Liver (tissue), 3 donors: ENCODE measurements at regions not wholly inside any gene's neighbourhood (a gene's known extent, or its start where the extent isn't known, plus 50 kb on each side); places are given as distances from the start of the nearest gene placed in this dataset.

Source experiments
- ATF3 ChIP-seq: IDR thresholded peaks from 2 replicates; pipeline ENCODE4 v1.6.1; 2016; ENCODE audit warnings: antibody characterized with exemption
- CTCF ChIP-seq: fragments of 150-350 bp; IDR thresholded peaks from 2 replicates; pipeline ENCODE4 v1.5.1; 2017; ENCODE audit warnings: improper control_type of control experiment, low read depth, low read length; ENCODE audit not compliant: missing input control
- EGR1 ChIP-seq, 2 donors: IDR thresholded peaks; 2 replicates each; pipeline ENCODE4 v1.6.1; 2016 to 2018; ENCODE audit warnings: antibody characterized with exemption in 2 of 2, low read depth in 2 of 2
- GABPA ChIP-seq, 2 donors: IDR thresholded peaks in 1 of 2; conservative IDR thresholded peaks in 1 of 2; 2 replicates each; pipeline ENCODE4 v1.6.1; 2016; ENCODE audit warnings: antibody characterized with exemption in 2 of 2, mild to moderate bottlenecking in 1 of 2, moderate library complexity in 1 of 2
- HNF4A ChIP-seq, 2 donors: conservative IDR thresholded peaks; 2 replicates each; pipeline ENCODE4 v1.6.1; 2016; ENCODE audit warnings: antibody characterized with exemption in 2 of 2, mild to moderate bottlenecking in 2 of 2
- REST ChIP-seq: IDR thresholded peaks from 2 replicates; pipeline ENCODE4 v1.6.1; 2016; ENCODE audit warnings: antibody characterized with exemption, mild to moderate bottlenecking
- RXRA ChIP-seq, 2 donors: IDR thresholded peaks; 2 replicates each; pipeline ENCODE4 v1.6.1; 2017 to 2018; ENCODE audit warnings: antibody characterized with exemption in 2 of 2, mild to moderate bottlenecking in 1 of 2
- donor health status: healthy.
- donor health status: healthy.

GRCh38 chr10:24000271-24000813, 208.6 kb upstream of the KIAA1217 start:
- TF ChIP-seq RXRA (IDR thresholded peaks at IDR 0.05) (no peak), EGR1 (IDR thresholded peaks at IDR 0.05; ENCODE audit: low read depth in 2 of 2) (no peak), CTCF (no peak), GABPA (IDR thresholded peaks at IDR 0.05 in 1 of 2, conservative IDR thresholded peaks at IDR 0.05 in 1 of 2) (no peak), REST (no peak), HNF4A (conservative IDR thresholded peaks at IDR 0.05) (no peak), ATF3 (no peak)
